ENCODE measurements at regions not wholly inside any gene's neighbourhood (a gene's known extent, or its start where the extent isn't known, plus 50 kb on each side); places are given as distances from the start of the nearest gene placed in this dataset.

GRCh38 chr2:224217233-224217961 lies 178.3 kb upstream of the SERPINE2 start:
- TF ChIP-seq CTCF (IDR thresholded peaks at IDR 0.05) (no peak), EZH2phosphoT487 (IDR thresholded peaks at IDR 0.05) (no peak)
